ENCODE measurements at regions not wholly inside any gene's neighbourhood (a gene's known extent, or its start where the extent isn't known, plus 50 kb on each side); places are given as distances from the start of the nearest gene placed in this dataset.

DNA sequence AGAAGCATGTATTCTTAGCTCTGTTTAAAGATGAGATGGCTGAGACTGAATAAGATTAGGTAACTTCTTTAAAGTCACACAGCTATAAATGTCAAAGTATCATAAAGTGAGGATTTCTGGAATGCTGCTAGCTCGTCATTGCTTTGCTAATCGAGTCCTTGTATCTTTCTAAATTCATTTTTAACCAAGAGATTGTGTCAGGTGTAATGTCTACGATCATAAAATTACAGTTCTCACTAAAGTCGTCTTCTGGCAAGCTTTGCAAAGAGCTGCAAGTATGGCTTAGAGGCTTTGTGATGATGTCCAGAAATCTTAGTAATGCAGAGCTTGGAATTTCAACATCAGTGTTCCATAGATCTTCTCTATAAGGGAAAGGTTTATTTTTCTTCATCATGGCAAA lies 569.8 kb downstream of the LMO4 start:
- H3K27me3 Mint-ChIP-seq (ENCODE audit: low read depth): peaks cover 4% of the 10 kb centered on the region
- no peaks in the 10 kb centered on the region for H3K36me3 Mint-ChIP-seq (ENCODE audit: low read depth)
- TF ChIP-seq, protein P1, sequence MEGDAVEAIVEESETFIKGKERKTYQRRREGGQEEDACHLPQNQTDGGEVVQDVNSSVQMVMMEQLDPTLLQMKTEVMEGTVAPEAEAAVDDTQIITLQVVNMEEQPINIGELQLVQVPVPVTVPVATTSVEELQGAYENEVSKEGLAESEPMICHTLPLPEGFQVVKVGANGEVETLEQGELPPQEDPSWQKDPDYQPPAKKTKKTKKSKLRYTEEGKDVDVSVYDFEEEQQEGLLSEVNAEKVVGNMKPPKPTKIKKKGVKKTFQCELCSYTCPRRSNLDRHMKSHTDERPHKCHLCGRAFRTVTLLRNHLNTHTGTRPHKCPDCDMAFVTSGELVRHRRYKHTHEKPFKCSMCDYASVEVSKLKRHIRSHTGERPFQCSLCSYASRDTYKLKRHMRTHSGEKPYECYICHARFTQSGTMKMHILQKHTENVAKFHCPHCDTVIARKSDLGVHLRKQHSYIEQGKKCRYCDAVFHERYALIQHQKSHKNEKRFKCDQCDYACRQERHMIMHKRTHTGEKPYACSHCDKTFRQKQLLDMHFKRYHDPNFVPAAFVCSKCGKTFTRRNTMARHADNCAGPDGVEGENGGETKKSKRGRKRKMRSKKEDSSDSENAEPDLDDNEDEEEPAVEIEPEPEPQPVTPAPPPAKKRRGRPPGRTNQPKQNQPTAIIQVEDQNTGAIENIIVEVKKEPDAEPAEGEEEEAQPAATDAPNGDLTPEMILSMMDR (IDR thresholded peaks at IDR 0.05): no peak
- H3K4me1 Mint-ChIP-seq (ENCODE audit: low read depth): no peaks in the 10 kb centered on the region
- no peak overlapping the region for H3K4me3 Mint-ChIP-seq (ENCODE audit: unreplicated experiment)
- DNase-seq (ENCODE audit: low spot score): no peak
- no peaks in the 10 kb centered on the region for H3K9me3 Mint-ChIP-seq (ENCODE audit: low read depth)
- no peak overlapping the region for H3K27ac Mint-ChIP-seq (ENCODE audit: unreplicated experiment)

DNA sequence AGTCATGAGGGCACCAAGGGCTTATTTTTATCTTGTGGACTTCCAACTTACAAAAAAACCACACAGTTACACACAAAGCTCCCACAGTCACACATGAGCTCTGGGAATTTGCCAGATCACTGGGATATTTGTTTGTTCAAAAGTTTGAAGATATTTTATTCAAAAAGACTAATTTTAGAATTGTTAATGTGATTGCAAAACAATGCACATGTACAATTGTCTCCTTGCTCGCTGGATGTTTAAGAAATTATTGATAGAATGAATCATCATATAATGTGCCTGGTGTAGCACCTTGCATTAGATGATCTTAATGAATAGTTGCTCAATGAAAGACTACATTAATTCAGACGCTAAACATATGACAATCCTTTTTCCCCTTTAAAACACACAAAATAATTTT lies 570.3 kb downstream of the LMO4 start:
- Mint-ChIP-seq H3K27me3 (ENCODE audit: low read depth) (peaks cover 4% of the 10 kb centered on the region), H3K27ac (ENCODE audit: unreplicated experiment) (no peak overlapping the region), H3K4me3 (ENCODE audit: unreplicated experiment) (no peak overlapping the region), H3K36me3 (ENCODE audit: low read depth) (no peaks in the 10 kb centered on the region), H3K9me3 (ENCODE audit: low read depth) (no peaks in the 10 kb centered on the region), H3K4me1 (ENCODE audit: low read depth) (no peaks in the 10 kb centered on the region)
- TF ChIP-seq, protein P1 (IDR thresholded peaks at IDR 0.05): no peak
- no peak for DNase-seq (ENCODE audit: low spot score)

DNA sequence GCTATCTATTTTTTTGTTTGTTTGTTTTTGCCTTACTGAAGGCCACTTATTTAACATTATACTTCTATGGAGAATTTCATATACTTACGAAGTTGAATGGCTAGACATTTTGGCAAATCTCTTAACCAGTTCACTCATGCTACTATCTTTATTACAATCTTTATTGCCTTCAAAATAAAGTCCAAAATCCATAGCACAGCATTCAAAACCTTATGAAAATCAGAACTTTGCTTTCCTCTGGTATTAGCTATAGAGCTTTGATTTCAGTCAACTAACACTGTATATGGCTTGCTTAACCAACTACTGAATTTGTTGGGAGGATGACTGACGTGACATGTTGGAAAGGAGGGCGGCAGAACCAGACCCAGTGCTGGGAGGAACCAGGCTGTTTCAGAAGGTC lies 571.1 kb downstream of the LMO4 start:
- no peaks in the 10 kb centered on the region for H3K4me1 Mint-ChIP-seq (ENCODE audit: low read depth)
- no peak overlapping the region for H3K27ac Mint-ChIP-seq (ENCODE audit: unreplicated experiment)
- H3K9me3 Mint-ChIP-seq (ENCODE audit: low read depth): no peaks in the 10 kb centered on the region
- H3K27me3 Mint-ChIP-seq (ENCODE audit: low read depth): peaks cover 4% of the 10 kb centered on the region
- H3K4me3 Mint-ChIP-seq (ENCODE audit: unreplicated experiment): no peak overlapping the region
- DNase-seq (ENCODE audit: low spot score): no peak
- H3K36me3 Mint-ChIP-seq (ENCODE audit: low read depth): no peaks in the 10 kb centered on the region
- TF ChIP-seq, protein P1 (IDR thresholded peaks at IDR 0.05): no peak

DNA sequence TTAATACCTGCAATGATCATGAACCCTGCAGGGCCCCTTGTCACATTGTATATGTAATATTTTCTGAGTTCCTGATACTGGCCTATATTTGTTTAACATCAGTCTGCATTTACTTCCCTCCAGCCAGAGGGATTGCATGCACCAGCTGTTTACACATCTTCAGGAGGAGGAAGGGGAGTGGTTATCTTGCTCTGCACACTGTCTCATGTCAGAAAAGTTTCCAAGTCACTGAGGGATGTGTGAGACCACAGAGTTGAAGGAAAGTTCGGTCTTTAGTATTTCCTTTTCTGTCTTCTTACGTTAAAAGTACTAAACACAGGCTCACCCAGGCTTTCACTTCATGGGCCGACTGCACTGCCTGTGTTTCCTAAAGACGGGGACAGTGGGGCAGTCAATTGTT lies 574.1 kb downstream of the LMO4 start:
- Mint-ChIP-seq H3K27ac (ENCODE audit: unreplicated experiment) (no peak overlapping the region), H3K27me3 (ENCODE audit: low read depth) (peaks cover 4% of the 10 kb centered on the region), H3K4me1 (ENCODE audit: low read depth) (peaks cover 3% of the 10 kb centered on the region), H3K9me3 (ENCODE audit: low read depth) (no peaks in the 10 kb centered on the region), H3K4me3 (ENCODE audit: unreplicated experiment) (no peak overlapping the region), H3K36me3 (ENCODE audit: low read depth) (no peaks in the 10 kb centered on the region)
- DNase-seq (ENCODE audit: low spot score): no peak
- TF ChIP-seq, protein P1 (IDR thresholded peaks at IDR 0.05): no peak

DNA sequence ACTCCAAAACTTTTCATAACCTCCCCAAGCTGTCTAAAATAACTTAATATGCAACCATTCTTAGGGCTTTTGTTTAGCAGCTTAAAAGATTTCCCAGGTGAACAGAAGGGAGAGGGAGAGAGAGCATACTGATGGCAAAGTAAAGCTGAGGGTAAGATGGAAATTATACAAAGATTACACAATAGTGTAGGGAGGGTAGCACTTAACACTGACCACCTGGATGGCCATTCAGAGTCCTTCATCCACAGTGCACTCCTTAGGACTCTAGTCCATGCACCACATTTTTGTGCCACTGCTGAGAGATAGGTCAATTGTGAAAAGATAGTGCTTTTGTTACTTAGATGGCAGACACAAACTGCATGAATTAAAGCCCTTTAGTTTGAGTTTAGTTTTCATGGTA lies 574.6 kb downstream of the LMO4 start:
- Mint-ChIP-seq H3K4me3 (ENCODE audit: unreplicated experiment) (no peak overlapping the region), H3K27me3 (ENCODE audit: low read depth) (peaks cover 4% of the 10 kb centered on the region), H3K4me1 (ENCODE audit: low read depth) (peaks cover 3% of the 10 kb centered on the region), H3K36me3 (ENCODE audit: low read depth) (no peaks in the 10 kb centered on the region), H3K27ac (ENCODE audit: unreplicated experiment) (no peak overlapping the region), H3K9me3 (ENCODE audit: low read depth) (no peaks in the 10 kb centered on the region)
- TF ChIP-seq, protein P1 (IDR thresholded peaks at IDR 0.05): no peak
- DNase-seq (ENCODE audit: low spot score): no peak
